ENCODE measurements at regions not wholly inside any gene's neighbourhood (a gene's known extent, or its start where the extent isn't known, plus 50 kb on each side); places are given as distances from the start of the nearest gene placed in this dataset.

- Histone ChIP-seq H3K27me3 (replicated peaks; ENCODE audit: control insufficient read depth, insufficient read depth, low read length) (no peaks in the 10 kb centered on the region), H3K4me3 (replicated peaks; ENCODE audit: low read depth, low read length) (no peak overlapping the region), H3K36me3 (ENCODE audit: control insufficient read depth, insufficient read depth, low read length) (peaks cover 19% of the 10 kb centered on the region)
- no peak for TF ChIP-seq CTCF (IDR thresholded peaks at IDR 0.05; ENCODE audit: insufficient read depth, low read length, poor library complexity, severe bottlenecking)
- DNase-seq (ENCODE audit: extremely low read depth, insufficient read length): no peak
Measured at GRCh38 chr17:77467521-77467920, 326.8 kb downstream of the SEC14L1 start.

GRCh38 chr17:77468897-77469296 lies 328.1 kb downstream of the SEC14L1 start:
- Histone ChIP-seq H3K27me3 (replicated peaks; ENCODE audit: control insufficient read depth, insufficient read depth, low read length) (no peaks in the 10 kb centered on the region), H3K36me3 (ENCODE audit: control insufficient read depth, insufficient read depth, low read length) (peaks cover 19% of the 10 kb centered on the region), H3K4me3 (replicated peaks; ENCODE audit: low read depth, low read length) (no peak overlapping the region)
- no peak for TF ChIP-seq CTCF (IDR thresholded peaks at IDR 0.05; ENCODE audit: insufficient read depth, low read length, poor library complexity, severe bottlenecking)
- no peak for DNase-seq (ENCODE audit: extremely low read depth, insufficient read length)

- TF ChIP-seq CTCF (IDR thresholded peaks at IDR 0.05; ENCODE audit: insufficient read depth, low read length, poor library complexity, severe bottlenecking): no peak
- no peak for DNase-seq (ENCODE audit: extremely low read depth, insufficient read length)
- no peaks in the 10 kb centered on the region for H3K27me3 ChIP-seq (replicated peaks; ENCODE audit: control insufficient read depth, insufficient read depth, low read length)
- H3K36me3 ChIP-seq (ENCODE audit: control insufficient read depth, insufficient read depth, low read length): peaks cover 25% of the 10 kb centered on the region
- no peak overlapping the region for H3K4me3 ChIP-seq (replicated peaks; ENCODE audit: low read depth, low read length)
Measured at GRCh38 chr17:77470330-77470786, 329.6 kb downstream of the SEC14L1 start.

GRCh38 chr17:77470800-77471733 lies 330.3 kb downstream of the SEC14L1 start:
- Histone ChIP-seq H3K27me3 (replicated peaks; ENCODE audit: control insufficient read depth, insufficient read depth, low read length) (no peaks in the 10 kb centered on the region), H3K36me3 (ENCODE audit: control insufficient read depth, insufficient read depth, low read length) (peaks cover 30% of the 10 kb centered on the region), H3K4me3 (replicated peaks; ENCODE audit: low read depth, low read length) (no peak overlapping the region)
- no peak for DNase-seq (ENCODE audit: extremely low read depth, insufficient read length)
- no peak for TF ChIP-seq CTCF (IDR thresholded peaks at IDR 0.05; ENCODE audit: insufficient read depth, low read length, poor library complexity, severe bottlenecking)

GRCh38 chr17:77471984-77472461 lies 331.3 kb downstream of the SEC14L1 start:
- DNase-seq (ENCODE audit: extremely low read depth, insufficient read length): no peak
- Histone ChIP-seq H3K36me3 (ENCODE audit: control insufficient read depth, insufficient read depth, low read length) (peaks cover 30% of the 10 kb centered on the region), H3K27me3 (replicated peaks; ENCODE audit: control insufficient read depth, insufficient read depth, low read length) (no peaks in the 10 kb centered on the region), H3K4me3 (replicated peaks; ENCODE audit: low read depth, low read length) (peak overlapping the region; percentile 28; the same call in 1 of the 2 replicates)
- no peak for TF ChIP-seq CTCF (IDR thresholded peaks at IDR 0.05; ENCODE audit: insufficient read depth, low read length, poor library complexity, severe bottlenecking)

Data from GM06990 (cell line).